ENCODE measurements at regions not wholly inside any gene's neighbourhood (a gene's known extent, or its start where the extent isn't known, plus 50 kb on each side); places are given as distances from the start of the nearest gene placed in this dataset.
"Not testable (repeated sequence)": the region's sequence is repeated elsewhere in the genome, so short reads cannot be mapped to it uniquely, and the experiment has no call there.

DNA sequence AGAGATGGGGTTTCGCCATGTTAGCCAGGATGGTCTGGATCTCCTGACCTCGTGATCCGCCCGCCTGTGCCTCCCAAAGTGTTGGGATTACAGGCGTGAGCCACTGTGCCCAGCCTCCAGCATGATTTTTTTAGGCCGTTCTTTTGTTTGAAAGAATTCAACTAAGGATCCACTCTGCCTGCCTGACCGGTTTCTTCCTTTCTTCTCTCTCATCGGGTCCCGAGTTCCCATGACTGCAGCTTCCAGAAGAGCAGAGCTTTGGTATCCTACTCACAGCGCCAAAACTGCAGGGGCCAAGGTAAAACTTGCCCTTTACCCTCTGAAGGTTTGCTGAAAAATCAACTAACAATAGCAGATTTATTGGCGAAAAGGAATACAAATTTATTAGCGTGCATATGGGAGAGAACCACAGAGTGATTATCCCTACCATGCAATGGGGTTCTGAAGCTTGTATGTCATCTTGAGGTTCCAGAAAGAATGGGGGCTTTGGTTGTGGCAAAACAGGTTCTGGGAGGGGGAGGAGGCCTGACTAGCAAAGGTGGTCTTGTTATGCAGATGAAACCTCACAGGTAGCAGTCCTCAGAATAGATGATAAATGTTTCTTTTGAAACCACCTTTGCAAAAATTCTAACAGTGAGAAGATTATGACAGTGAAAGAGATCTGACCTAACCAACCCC is 87.0 kb upstream of the MSH6 start:
- Histone ChIP-seq H3K36me3 (no peaks in the 10 kb centered on the region), H3K4me3 (no peak overlapping the region), H3K4me1 (no peaks in the 10 kb centered on the region), H3K27me3 (ENCODE audit: low read depth) (no peaks in the 10 kb centered on the region), H3K27ac (no peak overlapping the region), H3K9me3 (no peaks in the 10 kb centered on the region)
- TF ChIP-seq, protein P1, sequence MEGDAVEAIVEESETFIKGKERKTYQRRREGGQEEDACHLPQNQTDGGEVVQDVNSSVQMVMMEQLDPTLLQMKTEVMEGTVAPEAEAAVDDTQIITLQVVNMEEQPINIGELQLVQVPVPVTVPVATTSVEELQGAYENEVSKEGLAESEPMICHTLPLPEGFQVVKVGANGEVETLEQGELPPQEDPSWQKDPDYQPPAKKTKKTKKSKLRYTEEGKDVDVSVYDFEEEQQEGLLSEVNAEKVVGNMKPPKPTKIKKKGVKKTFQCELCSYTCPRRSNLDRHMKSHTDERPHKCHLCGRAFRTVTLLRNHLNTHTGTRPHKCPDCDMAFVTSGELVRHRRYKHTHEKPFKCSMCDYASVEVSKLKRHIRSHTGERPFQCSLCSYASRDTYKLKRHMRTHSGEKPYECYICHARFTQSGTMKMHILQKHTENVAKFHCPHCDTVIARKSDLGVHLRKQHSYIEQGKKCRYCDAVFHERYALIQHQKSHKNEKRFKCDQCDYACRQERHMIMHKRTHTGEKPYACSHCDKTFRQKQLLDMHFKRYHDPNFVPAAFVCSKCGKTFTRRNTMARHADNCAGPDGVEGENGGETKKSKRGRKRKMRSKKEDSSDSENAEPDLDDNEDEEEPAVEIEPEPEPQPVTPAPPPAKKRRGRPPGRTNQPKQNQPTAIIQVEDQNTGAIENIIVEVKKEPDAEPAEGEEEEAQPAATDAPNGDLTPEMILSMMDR (IDR thresholded peaks at IDR 0.05) = no peak
- intact Hi-C loops (cut with DNase I) = no loop called here
- DNase-seq (no peak), ATAC-seq (no peak)

DNA sequence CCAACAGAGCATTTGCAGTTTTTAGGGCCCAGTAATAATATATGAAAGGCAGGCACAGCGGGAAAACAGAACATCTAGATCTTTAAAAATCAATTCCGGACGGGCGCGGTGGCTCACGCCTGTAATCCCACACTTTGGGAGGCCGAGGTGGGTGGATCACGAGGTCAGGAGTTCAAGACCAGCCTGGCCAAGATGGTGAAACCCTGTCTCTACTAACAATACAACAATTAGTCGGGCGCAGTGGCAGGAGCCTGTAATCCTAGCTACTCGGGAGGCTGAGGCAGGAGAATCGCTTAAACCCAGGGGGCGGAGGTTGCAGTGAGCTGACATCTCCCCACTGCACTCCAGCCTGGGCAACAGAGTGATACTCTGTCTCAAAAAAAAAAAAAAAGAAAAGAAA is 88.5 kb upstream of the MSH6 start:
- H3K4me1 ChIP-seq; H3K27ac ChIP-seq; H3K36me3 ChIP-seq; H3K27me3 ChIP-seq (ENCODE audit: low read depth); H3K4me3 ChIP-seq; ATAC-seq; H3K9me3 ChIP-seq; intact Hi-C loops (cut with DNase I); DNase-seq: not testable (repeated sequence)

DNA sequence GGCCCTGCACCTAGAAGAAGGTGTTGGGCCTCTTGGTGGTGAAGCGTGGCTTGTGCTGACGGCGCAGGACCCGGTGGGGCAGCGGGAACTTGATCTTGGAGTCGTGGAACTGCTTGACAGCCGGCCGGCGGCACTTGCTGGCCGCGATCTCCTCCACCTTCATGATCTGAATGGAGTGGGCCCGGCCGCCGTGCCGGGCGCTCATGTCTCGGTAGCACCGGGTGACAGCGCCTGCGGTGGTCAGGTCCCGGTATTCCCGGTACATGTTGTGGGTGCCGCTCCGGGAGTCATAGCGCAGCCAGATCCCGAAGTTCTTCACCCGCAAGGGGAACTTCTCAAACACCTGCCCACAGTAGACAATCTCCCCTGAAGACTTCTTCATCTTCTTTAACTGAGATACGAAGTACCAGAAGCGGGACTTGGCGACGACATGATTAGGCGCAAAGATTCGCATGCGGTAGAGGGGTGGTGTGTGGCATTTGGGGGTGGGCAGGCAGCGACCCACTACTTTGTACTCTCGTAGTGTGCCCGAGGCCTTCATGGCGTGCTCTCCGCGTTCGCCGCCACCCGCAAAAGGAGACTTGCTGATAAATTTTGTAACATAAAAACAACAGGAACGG is 92.1 kb upstream of the MSH6 start:
- H3K27me3 ChIP-seq (ENCODE audit: low read depth); H3K9me3 ChIP-seq; H3K4me3 ChIP-seq; H3K36me3 ChIP-seq; intact Hi-C loops (cut with DNase I); H3K4me1 ChIP-seq; ATAC-seq; H3K27ac ChIP-seq; DNase-seq: not testable (repeated sequence)

- H3K27ac ChIP-seq = no peak overlapping the region
- intact Hi-C loops (cut with DNase I) = no loop called here
- DNase-seq (no peak), ATAC-seq (no peak)
- no peaks in the 10 kb centered on the region for H3K27me3 ChIP-seq (ENCODE audit: low read depth)
- H3K4me3 ChIP-seq = no peak overlapping the region
- H3K9me3 ChIP-seq = no peaks in the 10 kb centered on the region
- TF ChIP-seq, protein P1 (IDR thresholded peaks at IDR 0.05) = no peak
- no peaks in the 10 kb centered on the region for H3K36me3 ChIP-seq
- H3K4me1 ChIP-seq = no peaks in the 10 kb centered on the region
Measured at GRCh38 chr2:47690132-47690531, 92.8 kb upstream of the MSH6 start.

GRCh38 chr2:47689118-47689517 is 93.8 kb upstream of the MSH6 start:
- intact Hi-C loops (cut with DNase I); H3K4me3 ChIP-seq; H3K27me3 ChIP-seq (ENCODE audit: low read depth): not testable (repeated sequence)

GRCh38 chr2:47688561-47688960 is 94.4 kb upstream of the MSH6 start:
- no peak for DNase-seq
- H3K4me1 ChIP-seq = no peaks in the 10 kb centered on the region
- no peak overlapping the region for H3K27ac ChIP-seq
- ATAC-seq = no peak
- H3K27me3 ChIP-seq (ENCODE audit: low read depth) = no peaks in the 10 kb centered on the region
- TF ChIP-seq, protein P1 (IDR thresholded peaks at IDR 0.05) = no peak
- no peaks in the 10 kb centered on the region for H3K36me3 ChIP-seq
- no peak overlapping the region for H3K4me3 ChIP-seq
- no peaks in the 10 kb centered on the region for H3K9me3 ChIP-seq
- intact Hi-C loops (cut with DNase I) = no loop called here

More at GRCh38 chr2:47689118-47689517, 93.8 kb upstream of the MSH6 start:
- H3K27ac ChIP-seq, H3K9me3 ChIP-seq, H3K4me1 ChIP-seq, DNase-seq, H3K36me3 ChIP-seq, ATAC-seq: not testable (repeated sequence)

DNA sequence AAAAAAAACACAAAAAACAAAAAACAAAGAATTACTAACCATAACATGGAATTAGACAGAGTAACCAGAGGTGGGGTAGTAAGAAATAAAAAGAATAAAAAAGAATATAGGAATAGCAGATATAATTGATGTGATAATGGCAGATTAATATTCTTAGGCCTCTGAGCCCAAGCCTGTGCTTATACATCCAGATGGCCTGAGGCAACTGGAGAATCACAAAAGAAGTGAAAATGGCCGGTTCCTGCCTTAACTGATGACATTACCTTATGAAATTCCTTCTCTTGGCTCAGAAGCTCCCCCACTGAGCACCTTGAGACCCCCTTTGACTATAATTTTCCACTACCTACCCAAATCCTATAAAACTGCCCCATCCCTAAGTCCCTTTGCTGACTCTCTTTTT is 95.1 kb upstream of the MSH6 start:
- no peaks in the 10 kb centered on the region for H3K9me3 ChIP-seq
- H3K36me3 ChIP-seq = no peaks in the 10 kb centered on the region
- H3K4me3 ChIP-seq = no peak overlapping the region
- TF ChIP-seq, protein P1 (IDR thresholded peaks at IDR 0.05) = no peak
- H3K27ac ChIP-seq = no peak overlapping the region
- intact Hi-C loops (cut with DNase I) = no loop called here
- ATAC-seq (no peak), DNase-seq (no peak)
- no peaks in the 10 kb centered on the region for H3K27me3 ChIP-seq (ENCODE audit: low read depth)
- H3K4me1 ChIP-seq = no peaks in the 10 kb centered on the region

Measured in lower lobe of right lung (tissue), 2 donors.